ENCODE measurements at regions not wholly inside any gene's neighbourhood (a gene's known extent, or its start where the extent isn't known, plus 50 kb on each side); places are given as distances from the start of the nearest gene placed in this dataset.

DNA sequence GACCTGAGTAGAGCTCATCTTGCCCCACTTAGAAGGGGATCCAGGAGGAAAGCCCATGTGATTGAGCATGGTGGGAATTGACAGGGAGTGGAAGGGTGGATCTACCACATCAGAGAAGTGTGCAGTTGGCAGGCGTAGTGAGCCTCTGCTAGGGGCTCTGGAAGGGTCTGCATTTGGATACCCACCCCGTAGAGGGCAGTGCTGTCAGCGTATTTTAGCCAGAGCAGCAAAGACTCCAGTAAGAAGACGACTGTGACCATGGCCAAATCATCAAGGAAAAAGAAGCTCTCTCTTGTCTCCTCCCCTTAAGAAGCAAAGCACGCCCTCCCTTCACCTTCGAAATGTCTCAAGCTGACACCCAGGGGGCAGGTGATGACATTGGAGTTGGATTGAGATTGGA lies 68.8 kb upstream of the INHBA start:
- no peak overlapping the region for H3K9ac ChIP-seq (ENCODE audit: insufficient read depth, low read length, poor library complexity, severe bottlenecking)
- H3K9me3 ChIP-seq (replicated peaks in 1 of 2; ENCODE audit: control insufficient read depth in 1 of 2, insufficient read depth in 1 of 2, low read length in 2 of 2), result no peaks in the 10 kb centered on the region
- intact Hi-C loops (cut with micrococcal nuclease), result no loop called here
- H3K4me2 ChIP-seq (replicated peaks; ENCODE audit: extremely low read depth, low read length, poor library complexity, severe bottlenecking), result no peak overlapping the region
- H3K4me1 Mint-ChIP-seq, result peaks cover 11% of the 10 kb centered on the region
- WGBS (ENCODE audit: insufficient coverage), result 94% methylated on average over 2 of the region's 6 CpGs
- no peak for DNase-seq
- H3K27ac Mint-ChIP-seq, result peak overlapping the region in 1 of 7 donors; percentile 8
- no peak for TF ChIP-seq CTCF (IDR thresholded peaks at IDR 0.05)
- no peak overlapping the region for H3K27ac ChIP-seq (ENCODE audit: low read depth in 1 of 2, low read length in 2 of 2)
- no peak overlapping the region for H3K4me3 Mint-ChIP-seq
- H3K27me3 Mint-ChIP-seq (ENCODE audit: low read depth in 3 of 3), result no peaks in the 10 kb centered on the region
- peaks cover 0 to 3% of the 10 kb centered on the region in 2 donors for H3K4me1 ChIP-seq (ENCODE audit: control insufficient read depth in 1 of 2, insufficient read depth in 2 of 2, low read length in 2 of 2)
- H3K36me3 Mint-ChIP-seq, result peaks cover 0 to 2% of the 10 kb centered on the region in 2 donors
- H3K4me3 ChIP-seq (replicated peaks in 1 of 3; ENCODE audit: low read depth in 2 of 3, low read length in 3 of 3), result no peak overlapping the region
- no peak overlapping the region for H2AFZ ChIP-seq (ENCODE audit: insufficient read depth, low read depth, low read length, poor library complexity, severe bottlenecking)
- no peaks in the 10 kb centered on the region for H4K20me1 ChIP-seq (ENCODE audit: insufficient read depth, low read length)
- H3K27me3 ChIP-seq (ENCODE audit: control insufficient read depth in 2 of 2, insufficient read depth in 2 of 2, low read length in 2 of 2), result no peaks in the 10 kb centered on the region
- H3K79me2 ChIP-seq (ENCODE audit: insufficient read depth, low read length), result no peaks in the 10 kb centered on the region
- H3K36me3 ChIP-seq (replicated peaks in 1 of 2; ENCODE audit: control insufficient read depth in 1 of 2, insufficient read depth in 2 of 2, low read length in 2 of 2), result no peaks in the 10 kb centered on the region
- H3K9me3 Mint-ChIP-seq, result peaks cover 0 to 4% (median 0%) of the 10 kb centered on the region in 7 donors

DNA sequence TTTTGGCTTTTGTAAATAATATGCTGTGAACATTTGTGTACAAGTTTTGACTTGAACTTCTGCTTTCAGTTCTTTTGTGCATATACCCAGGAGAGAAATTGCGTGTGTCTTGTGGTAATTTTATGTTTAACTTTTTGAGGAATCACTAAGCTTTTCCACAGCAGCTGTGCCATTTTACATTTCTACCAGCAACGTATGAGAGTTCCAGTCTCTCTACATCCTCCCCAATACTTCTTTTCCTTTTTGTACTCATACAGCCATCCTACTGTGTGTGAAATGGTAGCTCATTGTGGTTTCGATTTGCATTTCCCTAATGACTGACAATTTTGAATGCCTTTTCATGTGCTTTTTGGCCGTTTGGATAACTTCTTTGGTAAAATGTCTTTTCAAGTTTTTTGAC lies 66.3 kb upstream of the INHBA start:
- Mint-ChIP-seq H3K4me3 (no peak overlapping the region), H3K9me3 (peaks cover 0 to 9% (median 3%) of the 10 kb centered on the region in 7 donors), H3K27me3 (ENCODE audit: low read depth in 3 of 3) (no peaks in the 10 kb centered on the region), H3K27ac (no peak overlapping the region), H3K4me1 (peaks cover 10% of the 10 kb centered on the region), H3K36me3 (peaks cover 0 to 2% of the 10 kb centered on the region in 2 donors)
- Histone ChIP-seq H2AFZ (ENCODE audit: insufficient read depth, low read depth, low read length, poor library complexity, severe bottlenecking) (no peak overlapping the region), H4K20me1 (ENCODE audit: insufficient read depth, low read length) (no peaks in the 10 kb centered on the region), H3K9ac (ENCODE audit: insufficient read depth, low read length, poor library complexity, severe bottlenecking) (no peak overlapping the region), H3K27ac (ENCODE audit: low read depth in 1 of 2, low read length in 2 of 2) (no peak overlapping the region), H3K4me2 (replicated peaks; ENCODE audit: extremely low read depth, low read length, poor library complexity, severe bottlenecking) (no peak overlapping the region), H3K4me3 (replicated peaks in 1 of 3; ENCODE audit: low read depth in 2 of 3, low read length in 3 of 3) (no peak overlapping the region), H3K4me1 (ENCODE audit: control insufficient read depth in 1 of 2, insufficient read depth in 2 of 2, low read length in 2 of 2) (peaks cover 0 to 3% of the 10 kb centered on the region in 2 donors), H3K79me2 (ENCODE audit: insufficient read depth, low read length) (no peaks in the 10 kb centered on the region), H3K36me3 (replicated peaks in 1 of 2; ENCODE audit: control insufficient read depth in 1 of 2, insufficient read depth in 2 of 2, low read length in 2 of 2) (no peaks in the 10 kb centered on the region), H3K27me3 (ENCODE audit: control insufficient read depth in 2 of 2, insufficient read depth in 2 of 2, low read length in 2 of 2) (no peaks in the 10 kb centered on the region), H3K9me3 (replicated peaks in 1 of 2; ENCODE audit: control insufficient read depth in 1 of 2, insufficient read depth in 1 of 2, low read length in 2 of 2) (no peaks in the 10 kb centered on the region)
- no peak for DNase-seq
- no peak for TF ChIP-seq CTCF (IDR thresholded peaks at IDR 0.05)
- 100% methylated on average over 2 of the region's 4 CpGs for WGBS (ENCODE audit: insufficient coverage)
- intact Hi-C loops (cut with micrococcal nuclease), result no loop called here

Data from CD14-positive monocyte (primary cell).